Calu3 (cell line): ENCODE measurements at regions not wholly inside any gene's neighbourhood (a gene's known extent, or its start where the extent isn't known, plus 50 kb on each side); places are given as distances from the start of the nearest gene placed in this dataset.
"Not testable (repeated sequence)": the region's sequence is repeated elsewhere in the genome, so short reads cannot be mapped to it uniquely, and the experiment has no call there.

Experiments
- BruUV-seq: library from RNA; stranded (reverse); fragments of 400-500 nt; replicated peaks from 2 replicates; lab custom pipeline; 2021; lab: Mats Ljungman, UMichigan
- CTCF ChIA-PET: fragments of 300-600 bp; sonication (Branson Sonifier 250); formaldehyde crosslinking; loops from one replicate; lab custom pipeline; 2022; ENCODE audit warnings: antibody characterized with exemption; lab: Charles Lee
- DNase-seq: peaks from one replicate; pipeline ENCODE4 v3.0.0; 2022
- H3K27ac Mint-ChIP-seq: one replicate; pipeline ENCODE4 v1.8.0; 2022; ENCODE audit warnings: mixed read lengths; ENCODE audit not compliant: unreplicated experiment
- H3K27me3 Mint-ChIP-seq: one replicate; pipeline ENCODE4 v1.8.0; 2022; ENCODE audit warnings: mixed read lengths; ENCODE audit not compliant: unreplicated experiment
- H3K36me3 Mint-ChIP-seq: one replicate; pipeline ENCODE4 v1.8.0; 2022; ENCODE audit warnings: mild to moderate bottlenecking, moderate library complexity, mixed read lengths; ENCODE audit not compliant: insufficient read depth, unreplicated experiment
- H3K4me1 Mint-ChIP-seq: one replicate; pipeline ENCODE4 v1.8.0; 2022; ENCODE audit warnings: mild to moderate bottlenecking, low read depth, mixed read lengths; ENCODE audit not compliant: unreplicated experiment
- H3K4me3 Mint-ChIP-seq: one replicate; pipeline ENCODE4 v1.8.0; 2022; ENCODE audit warnings: mild to moderate bottlenecking, low read depth, moderate library complexity, mixed read lengths; ENCODE audit not compliant: unreplicated experiment
- H3K9me3 Mint-ChIP-seq: one replicate; pipeline ENCODE4 v1.8.0; 2022; ENCODE audit warnings: low read depth, mixed read lengths; ENCODE audit not compliant: unreplicated experiment
- CTCF ChIP-seq: fragments of 200-600 bp; IDR thresholded peaks from one replicate; pipeline ENCODE4 v1.8.0; 2022; ENCODE audit warnings: antibody characterized with exemption; ENCODE audit not compliant: unreplicated experiment
- intact Hi-C: fragments of 100-400 bp; cut with micrococcal nuclease; formaldehyde crosslinking; loops from one replicate; pipeline ENCODE4 v1.10.0; 2022; ENCODE audit not compliant: unreplicated experiment

- CTCF ChIA-PET, result interaction anchor here (1.8 to 2.3 kb wide), 3 partner anchors 373 to 412 kb away, joined by 8 to 14 read pairs (median 13); no protein-coding TSS in a partner anchor
- Mint-ChIP-seq H3K27me3 (peaks cover 29% of the 10 kb centered on the region), H3K4me3 (no peak overlapping the region), H3K36me3 (no peaks in the 10 kb centered on the region), H3K9me3 (no peaks in the 10 kb centered on the region), H3K4me1 (no peaks in the 10 kb centered on the region), H3K27ac (no peak overlapping the region)
- no peak for DNase-seq
- no peak for TF ChIP-seq CTCF
- intact Hi-C loops, result no loop called here
- BruUV-seq, result no TSS peak
These were observed 66.0 kb upstream of the GTF3A start for GRCh38 chr13:27358420-27358819.

GRCh38 chr13:27359199-27359821 lies 65.1 kb upstream of the GTF3A start:
- CTCF ChIA-PET, result interaction anchor here (0.6 to 2.3 kb wide), 4 partner anchors 16 to 412 kb away, joined by 3 to 14 read pairs (median 10); no protein-coding TSS in a partner anchor
- no peaks in the 10 kb centered on the region for H3K4me1 Mint-ChIP-seq
- TF ChIP-seq CTCF, result peak; percentile 17

GRCh38 chr13:27360562-27360961 lies 63.9 kb upstream of the GTF3A start:
- Mint-ChIP-seq H3K27ac (no peak overlapping the region), H3K9me3 (no peaks in the 10 kb centered on the region), H3K27me3 (peaks cover 29% of the 10 kb centered on the region), H3K4me1 (no peaks in the 10 kb centered on the region), H3K4me3 (no peak overlapping the region), H3K36me3 (no peaks in the 10 kb centered on the region)
- intact Hi-C loops, result no loop called here
- TF ChIP-seq CTCF, result no peak
- DNase-seq, result no peak
- CTCF ChIA-PET, result interaction anchor here (2.2 kb wide), 1 partner anchor 624 kb away, joined by 15 read pairs; no protein-coding TSS in a partner anchor
- BruUV-seq, result no TSS peak

More at GRCh38 chr13:27359199-27359821, 65.1 kb upstream of the GTF3A start:
- H3K9me3 Mint-ChIP-seq, result no peaks in the 10 kb centered on the region
- intact Hi-C loops, result loop anchor here (1.0 kb wide), 2 partner anchors 374 to 412 kb away; no protein-coding TSS in a partner anchor
- no peak overlapping the region for H3K4me3 Mint-ChIP-seq
- H3K27ac Mint-ChIP-seq, result no peak overlapping the region
- no peaks in the 10 kb centered on the region for H3K36me3 Mint-ChIP-seq
- peak; percentile 63 for DNase-seq
- no TSS peak for BruUV-seq
- H3K27me3 Mint-ChIP-seq, result peaks cover 29% of the 10 kb centered on the region

- intact Hi-C loops, result no loop called here
- Mint-ChIP-seq H3K27me3 (peaks cover 28% of the 10 kb centered on the region), H3K36me3 (no peaks in the 10 kb centered on the region), H3K4me1 (no peaks in the 10 kb centered on the region), H3K4me3 (peak overlapping the region; percentile 41), H3K9me3 (no peaks in the 10 kb centered on the region), H3K27ac (no peak overlapping the region)
- peak; percentile 80 for TF ChIP-seq CTCF
- CTCF ChIA-PET, result interaction anchor here (0.5 to 2.2 kb wide), 17 partner anchors 10 to 636 kb away, joined by 3 to 32 read pairs (median 5); no protein-coding TSS in a partner anchor
- peak; percentile 82 for DNase-seq
- BruUV-seq, result no TSS peak
These were observed 62.2 kb upstream of the GTF3A start for GRCh38 chr13:27362064-27362751.

GRCh38 chr13:27363637-27364036 lies 60.8 kb upstream of the GTF3A start:
- H3K27me3 Mint-ChIP-seq, result peaks cover 17% of the 10 kb centered on the region
- CTCF ChIA-PET, result interaction anchor here (0.7 kb wide), 1 partner anchor 152 kb away, joined by 3 read pairs; no protein-coding TSS in a partner anchor
- H3K4me3 Mint-ChIP-seq, H3K9me3 Mint-ChIP-seq, BruUV-seq, H3K4me1 Mint-ChIP-seq, DNase-seq, H3K27ac Mint-ChIP-seq, intact Hi-C loops, H3K36me3 Mint-ChIP-seq: not testable (repeated sequence)
